ENCODE measurements at regions not wholly inside any gene's neighbourhood (a gene's known extent, or its start where the extent isn't known, plus 50 kb on each side); places are given as distances from the start of the nearest gene placed in this dataset.

DNA sequence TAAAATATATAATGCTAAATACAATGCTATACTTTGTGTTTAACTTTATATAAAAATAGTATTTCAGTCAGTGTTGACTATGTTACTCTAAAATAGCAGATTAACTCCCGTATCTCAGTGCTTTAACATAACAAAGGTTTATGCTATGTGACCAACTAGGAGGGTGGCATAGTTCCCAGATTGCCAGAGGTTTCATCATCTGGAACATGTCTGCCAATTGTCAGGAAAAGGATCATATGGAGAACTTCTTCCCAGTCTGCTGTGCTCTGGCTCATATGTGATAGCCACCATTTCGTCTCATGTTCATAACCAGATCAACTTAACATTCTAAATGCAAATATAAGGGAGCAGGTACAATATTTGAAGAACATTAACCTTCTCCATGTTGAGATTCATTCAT lies 720.2 kb downstream of the MCTP2 start (continued):
- TF ChIP-seq, protein P1, sequence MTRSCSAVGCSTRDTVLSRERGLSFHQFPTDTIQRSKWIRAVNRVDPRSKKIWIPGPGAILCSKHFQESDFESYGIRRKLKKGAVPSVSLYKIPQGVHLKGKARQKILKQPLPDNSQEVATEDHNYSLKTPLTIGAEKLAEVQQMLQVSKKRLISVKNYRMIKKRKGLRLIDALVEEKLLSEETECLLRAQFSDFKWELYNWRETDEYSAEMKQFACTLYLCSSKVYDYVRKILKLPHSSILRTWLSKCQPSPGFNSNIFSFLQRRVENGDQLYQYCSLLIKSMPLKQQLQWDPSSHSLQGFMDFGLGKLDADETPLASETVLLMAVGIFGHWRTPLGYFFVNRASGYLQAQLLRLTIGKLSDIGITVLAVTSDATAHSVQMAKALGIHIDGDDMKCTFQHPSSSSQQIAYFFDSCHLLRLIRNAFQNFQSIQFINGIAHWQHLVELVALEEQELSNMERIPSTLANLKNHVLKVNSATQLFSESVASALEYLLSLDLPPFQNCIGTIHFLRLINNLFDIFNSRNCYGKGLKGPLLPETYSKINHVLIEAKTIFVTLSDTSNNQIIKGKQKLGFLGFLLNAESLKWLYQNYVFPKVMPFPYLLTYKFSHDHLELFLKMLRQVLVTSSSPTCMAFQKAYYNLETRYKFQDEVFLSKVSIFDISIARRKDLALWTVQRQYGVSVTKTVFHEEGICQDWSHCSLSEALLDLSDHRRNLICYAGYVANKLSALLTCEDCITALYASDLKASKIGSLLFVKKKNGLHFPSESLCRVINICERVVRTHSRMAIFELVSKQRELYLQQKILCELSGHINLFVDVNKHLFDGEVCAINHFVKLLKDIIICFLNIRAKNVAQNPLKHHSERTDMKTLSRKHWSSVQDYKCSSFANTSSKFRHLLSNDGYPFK (CRISPR knock-in tag; IDR thresholded peaks at IDR 0.05; ENCODE audit: borderline replicate concordance), result no peak
- TF ChIP-seq ZNF562 (CRISPR knock-in tag; IDR thresholded peaks at IDR 0.05; ENCODE audit: borderline replicate concordance) (no peak), POGZ (CRISPR knock-in tag; IDR thresholded peaks at IDR 0.05) (no peak), TCF7 (IDR thresholded peaks at IDR 0.05; ENCODE audit: low read depth) (no peak), TEAD2 (CRISPR knock-in tag; IDR thresholded peaks at IDR 0.05) (no peak), ZBTB3 (CRISPR knock-in tag; IDR thresholded peaks at IDR 0.05; ENCODE audit: borderline replicate concordance, low read depth) (no peak), ZNF83 (CRISPR knock-in tag; IDR thresholded peaks at IDR 0.05; ENCODE audit: borderline replicate concordance) (no peak), ZKSCAN1 (IDR thresholded peaks at IDR 0.05; ENCODE audit: low read length) (no peak)
- TF ChIP-seq, protein P2, sequence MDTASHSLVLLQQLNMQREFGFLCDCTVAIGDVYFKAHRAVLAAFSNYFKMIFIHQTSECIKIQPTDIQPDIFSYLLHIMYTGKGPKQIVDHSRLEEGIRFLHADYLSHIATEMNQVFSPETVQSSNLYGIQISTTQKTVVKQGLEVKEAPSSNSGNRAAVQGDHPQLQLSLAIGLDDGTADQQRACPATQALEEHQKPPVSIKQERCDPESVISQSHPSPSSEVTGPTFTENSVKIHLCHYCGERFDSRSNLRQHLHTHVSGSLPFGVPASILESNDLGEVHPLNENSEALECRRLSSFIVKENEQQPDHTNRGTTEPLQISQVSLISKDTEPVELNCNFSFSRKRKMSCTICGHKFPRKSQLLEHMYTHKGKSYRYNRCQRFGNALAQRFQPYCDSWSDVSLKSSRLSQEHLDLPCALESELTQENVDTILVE (CRISPR knock-in tag; IDR thresholded peaks at IDR 0.05), result no peak
- TF ChIP-seq, protein P3, sequence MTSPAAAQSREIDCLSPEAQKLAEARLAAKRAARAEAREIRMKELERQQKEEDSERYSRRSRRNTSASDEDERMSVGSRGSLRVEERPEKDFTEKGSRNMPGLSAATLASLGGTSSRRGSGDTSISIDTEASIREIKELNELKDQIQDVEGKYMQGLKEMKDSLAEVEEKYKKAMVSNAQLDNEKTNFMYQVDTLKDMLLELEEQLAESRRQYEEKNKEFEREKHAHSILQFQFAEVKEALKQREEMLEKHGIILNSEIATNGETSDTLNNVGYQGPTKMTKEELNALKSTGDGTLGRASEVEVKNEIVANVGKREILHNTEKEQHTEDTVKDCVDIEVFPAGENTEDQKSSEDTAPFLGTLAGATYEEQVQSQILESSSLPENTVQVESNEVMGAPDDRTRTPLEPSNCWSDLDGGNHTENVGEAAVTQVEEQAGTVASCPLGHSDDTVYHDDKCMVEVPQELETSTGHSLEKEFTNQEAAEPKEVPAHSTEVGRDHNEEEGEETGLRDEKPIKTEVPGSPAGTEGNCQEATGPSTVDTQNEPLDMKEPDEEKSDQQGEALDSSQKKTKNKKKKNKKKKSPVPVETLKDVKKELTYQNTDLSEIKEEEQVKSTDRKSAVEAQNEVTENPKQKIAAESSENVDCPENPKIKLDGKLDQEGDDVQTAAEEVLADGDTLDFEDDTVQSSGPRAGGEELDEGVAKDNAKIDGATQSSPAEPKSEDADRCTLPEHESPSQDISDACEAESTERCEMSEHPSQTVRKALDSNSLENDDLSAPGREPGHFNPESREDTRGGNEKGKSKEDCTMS (CRISPR knock-in tag; conservative IDR thresholded peaks at IDR 0.05), result no peak
